Testis (tissue), 2 donors: ENCODE measurements at regions not wholly inside any gene's neighbourhood (a gene's known extent, or its start where the extent isn't known, plus 50 kb on each side); places are given as distances from the start of the nearest gene placed in this dataset.

ENCODE experiments used
- CTCF ChIP-seq, 3 experiments: fragments of 450-650 bp in 2 of 3; fragments of 200-600 bp in 1 of 3; sonication (generic) in 1 of 3; IDR thresholded peaks; one replicate each; pipeline ENCODE4 v1.5.1; 2016 to 2019; ENCODE audit warnings: antibody characterized with exemption in 3 of 3, mild to moderate bottlenecking in 2 of 3, moderate library complexity in 1 of 3
- POLR2A ChIP-seq: fragments of 450-650 bp; IDR thresholded peaks from one replicate; pipeline ENCODE4 v1.6.1; 2017; ENCODE audit warnings: antibody characterized with exemption, mild to moderate bottlenecking, moderate library complexity

- TF ChIP-seq POLR2A (no peak), CTCF (IDR thresholded peaks at IDR 0.05) (no peak)
These were observed 80.4 kb upstream of the DHX40 start for GRCh38 chr17:59485015-59485414.
